Left ventricle myocardium inferior (tissue), 1 donor: ENCODE measurements at regions not wholly inside any gene's neighbourhood (a gene's known extent, or its start where the extent isn't known, plus 50 kb on each side); places are given as distances from the start of the nearest gene placed in this dataset.

ENCODE experiments used
- DNase-seq: peaks from one replicate; pipeline ENCODE4 v3.0.0-alpha.2; 2020
- H3K27ac ChIP-seq: fragments of 200-600 bp; replicated peaks from 2 replicates; pipeline ENCODE4 v1.8.0; 2021
- H3K27me3 ChIP-seq: fragments of 200-600 bp; 2 replicates; pipeline ENCODE4 v1.8.0; 2021; ENCODE audit warnings: low read depth
- H3K36me3 ChIP-seq: fragments of 200-600 bp; 2 replicates; pipeline ENCODE4 v1.8.0; 2021
- H3K4me1 ChIP-seq: fragments of 200-600 bp; 2 replicates; pipeline ENCODE4 v1.8.0; 2021
- H3K4me3 ChIP-seq: fragments of 200-600 bp; 2 replicates; pipeline ENCODE4 v1.8.0; 2021; ENCODE audit warnings: mild to moderate bottlenecking, moderate library complexity
- H3K9me3 ChIP-seq: fragments of 200-600 bp; replicated peaks from 2 replicates; pipeline ENCODE4 v1.8.0; 2021
- intact Hi-C: fragments of 100-400 bp; cut with micrococcal nuclease; formaldehyde crosslinking; loops from one replicate; pipeline ENCODE4 v1.11.0; 2022
- TF ChIP-seq, protein P1 (sequence below): fragments of 200-600 bp; IDR thresholded peaks from 2 replicates; pipeline ENCODE4 v1.8.0; 2021; ENCODE audit warnings: antibody characterized with exemption, mild to moderate bottlenecking, borderline replicate concordance
- donor health status: DM: no; HTN: yes; CAD: no; lungs with severe emphysema.

DNA sequence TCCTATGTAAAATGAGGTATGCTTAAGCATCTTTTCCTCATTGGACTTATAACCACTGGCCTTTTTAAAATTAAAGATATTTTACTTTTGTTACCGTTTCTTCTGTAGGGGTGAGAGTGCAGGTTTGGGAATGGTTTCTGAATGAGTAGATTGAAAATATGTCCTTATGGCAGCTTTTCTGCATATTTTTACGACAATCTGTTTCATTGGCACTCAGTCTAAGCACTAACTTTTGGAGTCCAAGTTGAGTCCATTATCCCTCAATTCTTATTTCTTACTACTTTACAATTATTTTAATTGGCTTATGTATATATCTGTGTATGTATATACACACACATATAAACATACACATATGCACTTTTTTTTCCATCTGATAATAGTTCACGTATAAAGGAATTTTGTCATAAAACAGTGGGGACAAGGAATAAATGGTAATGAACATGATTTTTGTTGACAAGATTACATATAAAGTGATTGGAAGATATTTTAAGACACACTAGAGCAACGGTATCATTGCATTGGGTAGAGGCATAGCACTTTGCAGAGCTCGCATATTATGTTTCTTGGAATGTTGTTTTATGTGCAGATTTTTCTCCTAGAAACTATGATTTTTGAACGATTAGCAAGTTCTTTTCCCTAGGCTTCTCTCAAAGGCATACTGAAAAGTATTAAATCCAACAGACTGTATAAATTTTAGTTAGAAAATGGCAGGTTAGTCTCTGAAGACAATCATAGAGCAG is 133.0 kb downstream of the FAT4 start:
- Histone ChIP-seq H3K36me3 (peaks cover 28% of the 10 kb centered on the region), H3K4me1 (no peaks in the 10 kb centered on the region), H3K27me3 (no peaks in the 10 kb centered on the region), H3K9me3 (no peaks in the 10 kb centered on the region), H3K27ac (no peak overlapping the region), H3K4me3 (no peak overlapping the region)
- DNase-seq: no peak
- TF ChIP-seq, protein P1, sequence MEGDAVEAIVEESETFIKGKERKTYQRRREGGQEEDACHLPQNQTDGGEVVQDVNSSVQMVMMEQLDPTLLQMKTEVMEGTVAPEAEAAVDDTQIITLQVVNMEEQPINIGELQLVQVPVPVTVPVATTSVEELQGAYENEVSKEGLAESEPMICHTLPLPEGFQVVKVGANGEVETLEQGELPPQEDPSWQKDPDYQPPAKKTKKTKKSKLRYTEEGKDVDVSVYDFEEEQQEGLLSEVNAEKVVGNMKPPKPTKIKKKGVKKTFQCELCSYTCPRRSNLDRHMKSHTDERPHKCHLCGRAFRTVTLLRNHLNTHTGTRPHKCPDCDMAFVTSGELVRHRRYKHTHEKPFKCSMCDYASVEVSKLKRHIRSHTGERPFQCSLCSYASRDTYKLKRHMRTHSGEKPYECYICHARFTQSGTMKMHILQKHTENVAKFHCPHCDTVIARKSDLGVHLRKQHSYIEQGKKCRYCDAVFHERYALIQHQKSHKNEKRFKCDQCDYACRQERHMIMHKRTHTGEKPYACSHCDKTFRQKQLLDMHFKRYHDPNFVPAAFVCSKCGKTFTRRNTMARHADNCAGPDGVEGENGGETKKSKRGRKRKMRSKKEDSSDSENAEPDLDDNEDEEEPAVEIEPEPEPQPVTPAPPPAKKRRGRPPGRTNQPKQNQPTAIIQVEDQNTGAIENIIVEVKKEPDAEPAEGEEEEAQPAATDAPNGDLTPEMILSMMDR: no peak
- intact Hi-C loops: no loop called here

DNA sequence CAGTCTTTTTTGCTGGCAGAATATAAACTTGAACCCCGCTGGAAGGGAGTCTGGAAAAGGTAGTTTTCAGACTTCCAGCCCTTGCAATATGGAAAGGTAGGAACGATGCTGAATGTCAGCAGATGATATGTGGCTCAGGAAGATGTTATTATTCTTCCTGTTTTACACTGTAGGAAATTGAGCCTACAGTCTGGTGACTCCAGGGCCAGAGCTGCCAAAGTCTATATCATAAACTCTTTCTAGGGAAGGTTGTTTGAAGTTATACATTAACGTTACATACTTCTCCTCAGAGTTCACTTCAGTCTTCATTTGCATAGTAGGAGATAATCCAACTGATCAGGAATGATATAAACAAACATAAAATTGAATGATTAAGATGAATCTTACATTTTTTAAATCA is 141.3 kb downstream of the FAT4 start:
- peaks cover 5% of the 10 kb centered on the region for H3K36me3 ChIP-seq
- H3K27me3 ChIP-seq: no peaks in the 10 kb centered on the region
- no peak for DNase-seq
- TF ChIP-seq, protein P1: no peak
- peaks cover 6% of the 10 kb centered on the region for H3K9me3 ChIP-seq
- intact Hi-C loops: no loop called here
- H3K4me3 ChIP-seq: no peak overlapping the region
- no peak overlapping the region for H3K27ac ChIP-seq
- peaks cover 8% of the 10 kb centered on the region for H3K4me1 ChIP-seq

DNA sequence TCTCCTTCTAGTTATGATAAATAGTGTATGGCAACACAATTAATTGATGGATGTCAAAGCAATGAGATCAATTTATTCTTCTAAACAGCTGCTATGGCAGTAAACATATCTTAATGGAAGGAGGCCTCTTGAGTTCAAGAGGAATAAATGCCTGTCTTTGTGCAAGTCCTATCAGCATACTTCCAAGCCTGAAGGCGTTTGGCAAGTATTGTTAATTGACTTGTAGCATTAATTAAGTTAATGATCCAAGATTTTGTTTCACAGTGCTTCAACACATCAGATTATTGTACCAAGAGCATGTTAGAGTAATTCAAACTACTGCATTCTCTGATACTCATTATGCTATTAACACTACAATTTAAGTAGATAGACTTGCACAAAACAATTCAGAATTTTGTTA is 144.8 kb downstream of the FAT4 start:
- Histone ChIP-seq H3K36me3 (no peaks in the 10 kb centered on the region), H3K9me3 (peaks cover 6% of the 10 kb centered on the region), H3K27ac (no peak overlapping the region), H3K27me3 (no peaks in the 10 kb centered on the region), H3K4me1 (peaks cover 8% of the 10 kb centered on the region), H3K4me3 (no peak overlapping the region)
- DNase-seq: no peak
- intact Hi-C loops: no loop called here
- TF ChIP-seq, protein P1: no peak

DNA sequence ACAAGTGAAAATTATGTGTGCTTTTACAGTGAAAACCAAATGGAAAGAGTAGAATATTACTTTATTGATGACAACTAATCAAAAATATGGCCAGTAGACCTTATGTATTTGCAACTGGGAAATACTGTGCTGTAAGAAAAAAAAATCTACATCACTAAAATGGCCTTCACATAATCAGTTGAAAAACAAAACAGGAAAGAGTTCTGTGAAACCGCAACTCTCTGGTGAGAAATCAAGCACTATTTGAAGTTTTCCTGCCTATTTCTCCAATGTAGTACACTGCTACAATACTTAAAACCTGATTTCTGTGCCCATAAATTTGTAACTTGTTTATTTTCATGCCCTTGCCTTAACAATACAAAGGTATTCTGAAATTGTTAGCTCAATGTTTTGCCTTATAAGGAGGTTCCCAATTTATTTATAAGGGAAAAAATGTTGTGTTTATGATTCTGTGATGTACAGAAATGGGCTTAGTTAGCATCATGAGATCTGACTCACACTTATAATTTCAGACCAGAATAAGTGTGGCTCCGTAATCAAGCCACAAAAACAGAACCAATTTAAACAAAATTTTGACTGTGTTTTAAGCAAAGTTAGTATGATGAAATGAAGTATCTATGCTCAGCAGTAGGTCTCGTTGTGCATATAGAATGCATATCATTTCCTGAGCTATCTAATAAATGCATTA is 147.1 kb downstream of the FAT4 start:
- no peaks in the 10 kb centered on the region for H3K4me1 ChIP-seq
- H3K9me3 ChIP-seq: peaks cover 6% of the 10 kb centered on the region
- peaks cover 4% of the 10 kb centered on the region for H3K36me3 ChIP-seq
- H3K27me3 ChIP-seq: no peaks in the 10 kb centered on the region
- no peak for DNase-seq
- H3K4me3 ChIP-seq: no peak overlapping the region
- TF ChIP-seq, protein P1: no peak
- intact Hi-C loops: no loop called here
- H3K27ac ChIP-seq: no peak overlapping the region

DNA sequence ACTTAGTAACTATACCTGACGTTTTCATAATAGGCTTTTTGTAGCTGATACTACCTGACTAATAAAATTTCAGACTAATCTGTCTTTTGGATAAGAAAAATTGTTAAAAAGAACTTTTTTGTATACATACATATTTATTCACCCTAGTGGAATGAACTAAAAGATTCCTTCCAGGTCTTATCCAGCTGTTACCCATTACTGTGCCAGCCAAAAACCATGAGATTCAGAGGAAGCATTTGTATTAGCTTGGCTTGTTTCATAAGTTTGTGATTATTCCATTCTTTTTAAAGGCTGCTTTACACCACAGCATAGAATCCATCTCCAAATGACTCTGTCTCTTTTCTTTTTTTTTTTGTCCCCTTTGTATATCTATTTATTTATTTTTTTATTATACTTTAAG is 149.4 kb downstream of the FAT4 start:
- no peaks in the 10 kb centered on the region for H3K4me1 ChIP-seq
- intact Hi-C loops: no loop called here
- TF ChIP-seq, protein P1: no peak
- H3K27me3 ChIP-seq: no peaks in the 10 kb centered on the region
- H3K27ac ChIP-seq: no peak overlapping the region
- DNase-seq: no peak
- H3K9me3 ChIP-seq: peaks cover 6% of the 10 kb centered on the region
- H3K4me3 ChIP-seq: no peak overlapping the region
- H3K36me3 ChIP-seq: peaks cover 12% of the 10 kb centered on the region
